ENCODE measurements at regions not wholly inside any gene's neighbourhood (a gene's known extent, or its start where the extent isn't known, plus 50 kb on each side); places are given as distances from the start of the nearest gene placed in this dataset.

- Histone ChIP-seq H3K27me3 (no peaks in the 10 kb centered on the region), H3K36me3 (no peaks in the 10 kb centered on the region), H3K27ac (no peak overlapping the region), H3K4me1 (peaks cover 7% of the 10 kb centered on the region), H3K9me3 (no peaks in the 10 kb centered on the region), H3K4me3 (no peak overlapping the region)
- intact Hi-C loops (cut with DNase I), result no loop called here
- TF ChIP-seq POLR2A (IDR thresholded peaks at IDR 0.05) (no peak), POLR2AphosphoS5 (IDR thresholded peaks at IDR 0.05; ENCODE audit: insufficient read depth in 1 of 2, low read depth in 1 of 2) (no peak), CTCF (IDR thresholded peaks at IDR 0.05) (no peak)
- DNase-seq (ENCODE audit: extremely low spot score in 2 of 2), result no peak
These were observed 173.9 kb upstream of the MEOX2 start for GRCh38 chr7:15860264-15860949.

GRCh38 chr7:15857026-15857425 lies 170.5 kb upstream of the MEOX2 start:
- no peak overlapping the region for H3K4me3 ChIP-seq
- H3K27me3 ChIP-seq, result no peaks in the 10 kb centered on the region
- H3K27ac ChIP-seq, result no peak overlapping the region
- no peak for TF ChIP-seq CTCF (IDR thresholded peaks at IDR 0.05)
- no peak for TF ChIP-seq POLR2AphosphoS5 (IDR thresholded peaks at IDR 0.05; ENCODE audit: insufficient read depth in 1 of 2, low read depth in 1 of 2)
- no peak for TF ChIP-seq POLR2A (IDR thresholded peaks at IDR 0.05)
- no peaks in the 10 kb centered on the region for H3K9me3 ChIP-seq
- H3K36me3 ChIP-seq, result no peaks in the 10 kb centered on the region
- intact Hi-C loops (cut with DNase I), result no loop called here
- peaks cover 1% of the 10 kb centered on the region for H3K4me1 ChIP-seq
- DNase-seq (ENCODE audit: extremely low spot score in 2 of 2), result no peak

GRCh38 chr7:15856311-15856710 lies 169.8 kb upstream of the MEOX2 start:
- no peaks in the 10 kb centered on the region for H3K4me1 ChIP-seq
- no peaks in the 10 kb centered on the region for H3K36me3 ChIP-seq
- no peak for DNase-seq (ENCODE audit: extremely low spot score in 2 of 2)
- no peaks in the 10 kb centered on the region for H3K9me3 ChIP-seq
- intact Hi-C loops (cut with DNase I), result no loop called here
- TF ChIP-seq POLR2A (IDR thresholded peaks at IDR 0.05), result no peak
- TF ChIP-seq CTCF (IDR thresholded peaks at IDR 0.05), result no peak
- no peak for TF ChIP-seq POLR2AphosphoS5 (IDR thresholded peaks at IDR 0.05; ENCODE audit: insufficient read depth in 1 of 2, low read depth in 1 of 2)
- H3K4me3 ChIP-seq, result no peak overlapping the region
- no peaks in the 10 kb centered on the region for H3K27me3 ChIP-seq
- no peak overlapping the region for H3K27ac ChIP-seq

GRCh38 chr7:15855525-15856109 lies 169.1 kb upstream of the MEOX2 start:
- intact Hi-C loops (cut with DNase I), result no loop called here
- Histone ChIP-seq H3K9me3 (no peaks in the 10 kb centered on the region), H3K27ac (no peak overlapping the region), H3K4me3 (no peak overlapping the region), H3K36me3 (no peaks in the 10 kb centered on the region), H3K4me1 (no peaks in the 10 kb centered on the region), H3K27me3 (no peaks in the 10 kb centered on the region)
- no peak for DNase-seq (ENCODE audit: extremely low spot score in 2 of 2)
- TF ChIP-seq POLR2AphosphoS5 (IDR thresholded peaks at IDR 0.05; ENCODE audit: insufficient read depth in 1 of 2, low read depth in 1 of 2) (no peak), CTCF (IDR thresholded peaks at IDR 0.05) (no peak), POLR2A (IDR thresholded peaks at IDR 0.05) (no peak)

GRCh38 chr7:15854841-15855524 lies 168.5 kb upstream of the MEOX2 start:
- H3K4me1 ChIP-seq, result no peaks in the 10 kb centered on the region
- H3K27ac ChIP-seq, result no peak overlapping the region
- H3K36me3 ChIP-seq, result no peaks in the 10 kb centered on the region
- H3K4me3 ChIP-seq, result no peak overlapping the region
- intact Hi-C loops (cut with DNase I), result no loop called here
- no peak for DNase-seq (ENCODE audit: extremely low spot score in 2 of 2)
- TF ChIP-seq POLR2A (IDR thresholded peaks at IDR 0.05) (no peak), POLR2AphosphoS5 (IDR thresholded peaks at IDR 0.05; ENCODE audit: insufficient read depth in 1 of 2, low read depth in 1 of 2) (no peak), CTCF (IDR thresholded peaks at IDR 0.05) (no peak)
- no peaks in the 10 kb centered on the region for H3K9me3 ChIP-seq
- H3K27me3 ChIP-seq, result no peaks in the 10 kb centered on the region

Measured in vagina (tissue), 2 donors.